Hematopoietic multipotent progenitor cell treated with erythropoietin and hydrocortisone succinate and interleukin-3 and kit ligand, for 15 days (in vitro differentiated cells): ENCODE measurements at regions not wholly inside any gene's neighbourhood (a gene's known extent, or its start where the extent isn't known, plus 50 kb on each side); places are given as distances from the start of the nearest gene placed in this dataset.

ENCODE experiments used
- DNase-seq: peaks from one replicate; pipeline ENCODE4 v3.0.0-alpha.2; 2015; ENCODE audit warnings: low spot score

DNA sequence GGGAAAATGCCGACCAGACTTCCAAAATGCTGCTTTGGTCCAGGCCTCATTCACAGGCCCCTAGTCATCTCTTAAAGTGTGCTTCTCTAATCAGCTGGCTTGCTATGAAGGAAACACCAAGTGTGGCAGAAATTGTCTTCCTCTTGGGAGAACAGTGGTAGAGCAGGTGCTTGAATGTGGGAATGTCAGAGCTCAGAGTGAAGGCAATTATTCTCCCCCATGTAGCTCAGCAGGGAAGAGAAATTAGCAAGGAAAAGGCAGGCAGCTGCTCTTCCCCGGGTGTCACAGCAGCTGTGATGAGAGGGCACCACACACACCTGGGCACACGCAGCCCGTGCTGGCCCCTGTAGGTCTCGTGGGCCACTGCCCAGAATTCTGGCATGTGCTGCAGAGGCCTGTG lies 358.5 kb downstream of the WDR72 start:
- no peak for DNase-seq

DNA sequence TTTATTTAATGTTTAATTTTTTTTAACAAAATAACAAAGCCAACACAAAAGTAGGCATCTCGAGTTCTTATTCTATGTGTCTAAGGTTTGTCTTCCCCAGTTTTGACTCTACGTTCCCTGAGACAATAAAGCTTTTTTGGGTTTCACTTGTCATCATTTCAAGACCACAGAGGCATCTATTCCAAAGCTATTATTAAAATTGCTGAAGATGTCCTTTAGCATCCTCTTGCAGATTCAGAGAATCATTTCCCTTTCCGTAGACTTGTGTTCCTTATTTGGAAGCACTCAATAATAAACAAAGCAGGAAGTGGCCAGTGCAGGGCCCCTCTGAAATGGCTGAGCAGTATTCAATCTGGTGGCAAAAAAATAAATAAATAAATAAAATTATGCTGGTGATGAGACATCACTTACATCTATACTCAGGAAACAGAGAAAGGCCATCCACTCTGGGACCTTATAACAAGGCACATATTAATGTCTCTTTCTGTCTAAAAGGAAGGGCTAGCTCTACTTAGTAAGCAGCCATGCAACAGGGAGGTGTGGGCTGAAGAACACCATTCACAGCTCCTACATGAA lies 362.3 kb downstream of the WDR72 start:
- DNase-seq, result no peak

DNA sequence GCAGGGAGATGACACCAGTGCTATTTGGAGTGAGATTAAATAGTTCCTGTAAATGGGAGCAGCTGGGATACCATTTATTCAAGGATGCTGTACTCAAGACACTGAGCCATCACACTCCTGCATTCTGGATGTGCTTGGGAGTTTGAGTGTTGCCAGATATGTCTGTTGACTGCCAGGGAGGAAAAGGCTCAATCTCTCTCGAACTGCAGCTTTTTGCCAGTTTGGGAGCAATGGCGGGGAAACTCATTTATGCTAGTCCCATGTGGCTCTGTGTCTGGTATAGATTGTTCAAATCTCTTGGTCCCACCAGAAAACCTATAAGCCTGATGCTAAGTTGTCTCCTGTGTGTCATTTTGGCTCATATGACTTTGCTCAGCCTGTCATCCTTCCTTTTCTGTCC lies 363.6 kb downstream of the WDR72 start:
- no peak for DNase-seq

DNA sequence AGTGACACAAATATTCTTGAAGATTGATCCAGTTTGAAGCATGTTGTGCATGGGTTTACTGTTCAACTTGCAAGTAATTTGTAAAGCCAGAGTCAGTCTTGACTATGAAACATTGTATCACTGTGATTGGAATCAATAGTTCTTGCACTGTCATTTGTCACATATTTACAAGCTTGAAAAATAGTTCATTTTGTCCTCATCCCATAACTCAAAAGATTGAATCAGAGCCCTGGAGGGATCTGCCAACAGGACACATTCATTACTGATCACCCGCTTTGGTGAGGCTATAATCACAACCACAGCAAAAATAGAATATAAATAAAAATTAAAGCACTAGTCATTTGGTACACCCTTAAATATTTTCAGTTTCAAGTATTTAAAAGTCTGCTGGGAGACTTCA lies 368.9 kb downstream of the WDR72 start:
- DNase-seq, result no peak

DNA sequence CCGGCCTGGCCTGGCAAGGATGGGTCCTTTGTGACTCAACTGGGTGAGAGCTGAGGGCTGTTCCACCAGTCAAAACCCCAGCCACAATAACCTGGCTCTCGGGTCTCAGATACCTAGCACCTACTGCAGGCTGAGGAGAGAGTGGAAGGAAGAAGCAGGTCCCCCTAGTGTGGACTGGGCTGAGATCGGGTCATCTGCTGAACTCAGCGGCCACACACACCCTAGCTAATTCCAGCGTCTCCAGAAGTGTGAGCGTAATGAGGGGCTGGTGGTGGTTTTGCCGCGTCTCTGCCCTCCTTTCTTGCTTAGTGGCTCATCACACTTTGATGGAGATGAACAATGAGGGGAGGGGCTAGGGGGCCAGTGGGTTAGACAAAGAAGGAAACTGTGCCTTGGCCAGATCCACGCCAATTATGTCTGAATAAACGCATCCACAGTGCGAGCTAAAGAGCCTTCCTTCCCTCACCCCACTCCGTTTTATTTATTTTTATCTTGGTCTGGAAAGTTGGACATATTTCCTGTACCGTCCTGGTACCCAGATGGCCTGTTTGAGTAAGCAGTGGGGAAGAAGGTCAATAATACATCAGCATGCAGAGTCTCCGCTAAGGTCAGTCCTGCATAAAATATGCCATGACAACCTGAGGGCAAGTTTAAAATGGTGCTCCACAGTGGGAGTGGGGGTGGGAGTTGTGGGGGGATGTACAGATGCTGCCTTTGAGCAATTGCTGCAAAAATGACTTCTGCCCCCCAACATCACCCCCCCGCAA lies 370.0 kb downstream of the WDR72 start:
- no peak for DNase-seq

DNA sequence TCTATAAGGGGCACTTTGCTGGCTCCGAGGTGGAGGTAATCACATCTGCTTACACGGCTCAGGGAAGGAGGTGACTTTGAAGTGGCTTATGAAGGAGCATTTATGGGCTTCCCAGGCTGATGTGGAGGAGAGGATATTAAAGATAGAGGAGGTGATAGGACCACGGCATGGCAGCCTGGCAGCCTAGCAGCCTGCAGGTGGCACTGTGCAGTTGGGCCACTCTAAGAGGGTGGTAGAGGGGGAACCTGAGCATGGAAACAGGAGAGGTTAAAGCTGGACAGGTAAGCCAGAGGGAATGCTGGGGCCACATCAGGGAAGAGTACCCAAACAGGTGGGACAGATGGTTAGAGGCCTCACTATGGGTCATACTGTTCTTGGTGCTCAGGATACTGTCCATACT lies 375.0 kb downstream of the WDR72 start:
- DNase-seq, result no peak

DNA sequence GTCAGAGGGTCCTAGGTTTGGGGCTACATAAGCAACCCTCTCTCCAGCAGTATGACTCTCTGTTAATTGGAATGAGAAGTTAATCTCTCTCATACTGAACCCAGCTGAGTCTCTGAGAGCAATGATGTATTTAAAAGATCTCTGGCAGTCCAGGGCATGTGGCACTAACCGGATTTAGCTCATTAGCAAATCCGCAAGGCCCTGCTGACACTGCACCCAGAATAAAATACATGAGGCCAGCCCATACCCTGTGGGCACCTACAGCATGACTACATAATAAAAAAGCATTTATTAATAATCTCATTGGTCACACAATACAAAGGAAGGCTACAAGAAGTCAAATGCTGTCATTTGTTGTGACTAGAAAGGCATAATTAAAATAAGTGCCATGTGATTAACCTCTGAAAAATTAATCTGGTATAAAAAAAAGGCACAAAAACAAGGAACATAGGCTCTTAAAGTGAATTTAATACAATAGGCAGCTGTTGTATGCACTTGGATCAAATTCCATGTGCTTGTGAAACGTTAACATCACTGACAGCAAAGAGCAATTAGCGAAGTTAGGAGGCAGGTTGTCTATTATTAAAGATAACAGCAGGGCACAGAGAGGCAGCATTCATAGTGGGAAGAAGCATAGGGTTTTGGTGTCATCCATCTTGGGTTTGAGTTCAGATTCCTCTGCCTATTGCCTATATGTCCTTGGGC lies 381.2 kb downstream of the WDR72 start:
- DNase-seq, result no peak

DNA sequence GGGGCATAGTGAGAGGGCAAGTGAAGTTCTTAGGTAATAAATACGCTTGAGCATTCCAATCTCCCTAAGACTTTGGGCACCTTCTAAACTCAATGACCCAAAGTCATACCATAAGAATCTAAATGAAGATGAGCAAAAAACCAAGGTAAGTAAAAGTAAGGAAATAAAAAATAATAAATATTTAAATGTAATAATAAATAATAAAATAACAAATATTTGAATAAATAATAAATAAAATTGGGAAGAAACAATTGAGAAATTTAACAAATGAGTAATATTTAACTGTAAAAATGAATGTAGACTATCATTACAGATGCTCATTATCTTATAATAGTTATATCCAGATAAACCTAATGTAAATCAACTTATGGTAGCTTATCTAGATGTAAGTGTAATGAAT lies 391.7 kb downstream of the WDR72 start:
- DNase-seq, result no peak

DNA sequence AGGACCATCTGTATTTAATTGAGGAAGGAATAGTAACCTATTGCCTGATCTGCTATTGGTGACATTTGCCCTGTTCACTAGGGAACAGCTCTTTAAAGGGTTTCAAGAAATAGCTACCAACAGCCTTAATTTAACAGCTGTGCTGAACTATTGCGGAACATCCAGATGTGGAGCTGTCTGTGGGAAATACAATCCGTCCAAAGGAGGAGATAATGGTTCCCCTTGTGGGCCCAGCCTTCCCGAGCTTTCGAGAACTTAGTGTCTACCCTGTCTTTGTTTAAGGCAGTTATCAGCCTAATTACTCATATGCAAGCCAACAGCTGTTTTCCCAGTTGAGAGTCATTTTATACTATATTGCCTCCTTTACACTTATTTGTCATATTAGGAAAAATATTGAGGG lies 398.6 kb downstream of the WDR72 start:
- no peak for DNase-seq

DNA sequence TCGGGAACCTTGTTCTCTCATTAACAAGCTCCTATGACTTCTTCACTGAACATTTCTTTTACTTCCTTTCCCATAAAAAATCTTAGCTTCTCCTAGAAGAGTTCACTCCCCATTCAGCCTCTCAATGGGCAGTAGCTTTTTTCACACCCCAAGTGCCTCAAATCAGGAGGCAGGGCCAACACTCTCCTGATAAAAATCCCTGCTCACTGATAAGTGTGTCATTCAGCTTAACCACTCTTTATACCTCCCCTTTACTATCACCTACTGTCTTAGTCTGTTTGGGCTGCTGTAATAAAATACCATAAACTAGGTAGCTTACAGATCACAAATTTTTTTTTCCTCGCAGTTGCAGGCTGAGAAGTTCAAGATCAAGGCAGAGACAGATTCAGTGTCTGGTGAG lies 400.4 kb downstream of the WDR72 start:
- no peak for DNase-seq

DNA sequence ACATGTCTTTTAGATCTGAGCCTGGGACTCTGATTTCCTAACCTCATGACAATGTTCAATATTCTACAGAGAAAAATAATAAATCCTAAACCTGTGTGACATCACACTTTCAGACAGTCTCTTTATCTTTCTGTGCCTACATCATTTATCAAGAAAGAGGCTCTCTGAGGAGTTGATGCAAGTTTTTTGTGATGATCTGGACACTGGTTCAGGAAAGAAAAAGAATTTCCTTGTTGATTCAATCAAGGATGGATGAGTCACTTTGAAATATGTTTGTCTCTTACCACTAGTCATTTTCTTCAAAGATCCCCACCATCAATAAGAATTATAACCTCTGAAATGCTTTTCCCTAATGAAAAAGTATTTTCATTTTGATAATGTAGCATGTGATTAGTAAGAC lies 404.6 kb downstream of the WDR72 start:
- DNase-seq, result no peak

DNA sequence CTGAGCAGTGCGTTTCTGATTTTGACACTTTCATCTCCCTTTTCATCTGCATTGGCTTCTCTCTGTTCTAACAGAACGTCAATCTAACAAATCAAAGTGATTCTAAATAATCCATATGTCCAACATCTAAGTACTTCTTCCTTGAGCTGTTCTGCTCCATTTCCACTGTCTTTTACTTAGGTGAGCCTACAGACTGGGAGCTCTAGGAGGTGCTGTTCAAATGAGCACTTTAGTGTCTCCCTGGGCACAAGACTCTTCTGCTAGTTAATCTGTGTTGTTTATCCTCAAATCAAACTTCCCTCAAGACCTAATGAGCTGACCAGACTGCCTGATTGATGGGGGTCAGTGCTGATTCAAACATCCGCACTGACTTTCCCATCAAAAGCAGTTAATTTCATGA lies 408.1 kb downstream of the WDR72 start:
- no peak for DNase-seq

DNA sequence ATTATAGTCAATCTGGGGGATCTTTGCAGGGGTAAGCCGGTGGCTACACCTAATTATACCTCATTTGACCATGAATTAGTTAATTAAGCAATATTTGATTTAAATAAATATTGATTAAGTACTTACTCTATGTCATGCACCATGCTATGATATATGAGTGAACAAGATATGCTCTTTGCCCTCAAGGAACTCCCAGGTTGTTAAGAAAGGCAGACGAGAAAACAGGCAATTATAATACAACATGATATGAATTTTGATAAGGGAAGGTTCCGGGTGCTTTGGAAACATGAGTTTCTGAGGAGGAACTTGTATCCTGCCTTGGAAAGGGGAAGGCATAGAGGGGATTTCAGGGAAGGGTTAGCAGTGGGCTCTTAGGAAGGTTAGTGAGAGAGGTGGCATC lies 412.9 kb downstream of the WDR72 start:
- no peak for DNase-seq

DNA sequence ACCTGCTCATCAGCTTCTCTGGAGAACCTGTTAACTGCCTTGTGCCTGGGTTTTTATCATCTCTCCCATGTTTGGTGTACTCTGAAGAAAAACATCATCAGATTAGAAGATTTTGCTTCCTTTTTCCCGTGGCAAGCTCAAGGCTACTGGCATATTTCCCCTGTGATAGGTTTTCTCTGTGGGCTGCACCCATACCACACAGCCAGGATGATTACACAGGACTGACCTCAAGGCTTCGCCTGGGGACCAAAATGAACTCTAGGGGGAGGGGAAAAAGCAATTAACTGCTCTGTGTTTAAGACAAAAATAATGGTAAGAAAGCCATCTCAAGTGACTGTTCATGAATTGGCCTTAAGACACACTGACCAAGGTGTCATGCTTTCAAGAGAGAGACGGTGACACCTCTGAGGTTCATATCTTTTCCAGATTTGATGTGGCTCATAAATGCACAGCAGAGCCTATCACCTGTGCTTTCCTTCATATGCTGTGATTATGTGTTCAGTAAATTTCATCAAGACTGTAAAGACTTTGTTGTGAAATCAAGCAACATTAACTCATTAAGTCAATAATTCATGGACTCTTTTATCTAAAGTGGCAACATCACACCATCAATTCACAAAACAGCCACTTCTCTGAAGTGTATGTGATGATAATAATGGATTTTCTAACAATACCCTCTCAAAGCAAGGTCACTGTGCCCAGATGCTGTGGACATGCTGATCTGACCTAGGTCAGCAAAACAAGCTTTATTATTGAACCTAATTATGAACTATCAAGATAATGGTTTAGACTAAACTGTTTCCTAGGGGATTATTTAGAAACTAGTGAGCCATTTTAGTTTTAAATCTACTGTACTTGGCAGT lies 427.9 kb downstream of the WDR72 start:
- DNase-seq, result no peak

DNA sequence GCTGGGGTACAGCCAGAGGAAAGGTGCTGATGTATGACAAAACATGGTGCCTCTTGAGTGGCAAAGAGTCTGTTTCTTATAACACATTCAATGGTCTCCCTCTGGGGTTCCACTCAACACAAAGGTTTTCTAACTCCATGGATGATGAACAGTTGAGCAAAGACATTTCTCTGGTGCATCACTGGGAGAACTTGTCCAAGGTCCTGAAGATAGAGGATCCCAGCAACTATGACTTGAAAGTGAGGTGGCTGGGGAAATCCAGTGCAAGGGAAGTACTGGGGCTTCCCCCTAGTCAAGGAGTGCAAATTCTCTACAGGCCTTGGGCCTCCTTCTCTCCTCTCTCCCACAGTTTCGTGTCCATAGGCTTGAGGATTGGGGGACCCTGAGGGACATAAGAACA lies 431.1 kb downstream of the WDR72 start:
- DNase-seq, result no peak

DNA sequence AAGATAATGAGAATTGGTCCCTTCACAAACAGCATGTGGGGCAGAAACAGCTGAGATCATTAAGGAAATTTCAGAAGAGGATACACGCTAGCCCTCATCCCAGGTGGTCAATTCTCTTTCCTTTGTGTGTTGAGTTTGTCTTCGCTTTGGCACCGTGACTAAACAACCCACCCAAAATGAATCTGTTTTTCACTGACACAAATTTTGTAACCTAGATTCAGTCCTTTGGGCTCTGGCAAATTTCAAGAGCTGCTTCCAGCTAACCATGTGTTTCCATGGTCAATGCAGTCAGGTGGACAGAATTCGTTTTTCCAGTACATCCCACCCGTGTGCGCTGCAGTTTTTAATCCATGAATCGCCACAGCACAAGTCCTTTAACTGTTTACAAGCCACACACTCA lies 435.4 kb downstream of the WDR72 start:
- DNase-seq, result no peak

DNA sequence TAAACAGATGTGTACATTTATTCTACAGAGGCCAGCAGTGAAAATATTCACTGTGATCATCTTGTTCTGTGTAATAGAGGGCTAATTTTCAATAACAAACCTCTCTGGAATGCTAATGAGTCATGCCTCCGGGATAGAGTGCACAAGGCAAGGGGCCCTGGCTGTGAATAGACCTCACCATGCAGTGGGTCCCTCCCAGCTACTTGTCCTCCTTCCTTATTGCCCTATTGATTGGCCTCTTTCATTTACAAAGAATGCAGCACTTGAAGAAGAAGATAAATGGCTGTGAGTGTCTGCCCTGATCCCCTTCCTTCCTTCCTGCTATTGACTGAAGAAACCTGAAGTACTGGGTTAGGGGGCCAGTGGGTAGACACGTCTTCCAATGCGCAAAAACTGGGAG lies 436.3 kb downstream of the WDR72 start:
- no peak for DNase-seq

DNA sequence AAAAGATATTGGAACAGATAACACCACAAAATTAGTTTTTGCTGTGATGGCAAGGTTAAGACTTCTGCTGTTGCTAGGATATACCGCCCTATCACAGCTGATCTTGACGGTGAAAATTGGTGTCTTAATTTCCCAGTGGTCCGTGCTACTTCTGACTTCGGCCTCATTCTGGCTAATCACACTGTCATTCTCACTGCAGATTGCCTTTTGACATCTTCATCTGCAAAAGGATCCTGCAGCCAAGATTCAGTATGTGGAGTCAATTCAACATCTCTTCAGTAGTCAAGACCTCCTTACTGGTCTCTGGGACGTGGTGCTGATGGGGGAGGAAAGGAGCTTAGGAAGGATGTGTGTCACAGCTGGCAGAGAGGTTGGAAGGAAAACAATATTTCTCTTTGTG lies 438.6 kb downstream of the WDR72 start:
- no peak for DNase-seq

DNA sequence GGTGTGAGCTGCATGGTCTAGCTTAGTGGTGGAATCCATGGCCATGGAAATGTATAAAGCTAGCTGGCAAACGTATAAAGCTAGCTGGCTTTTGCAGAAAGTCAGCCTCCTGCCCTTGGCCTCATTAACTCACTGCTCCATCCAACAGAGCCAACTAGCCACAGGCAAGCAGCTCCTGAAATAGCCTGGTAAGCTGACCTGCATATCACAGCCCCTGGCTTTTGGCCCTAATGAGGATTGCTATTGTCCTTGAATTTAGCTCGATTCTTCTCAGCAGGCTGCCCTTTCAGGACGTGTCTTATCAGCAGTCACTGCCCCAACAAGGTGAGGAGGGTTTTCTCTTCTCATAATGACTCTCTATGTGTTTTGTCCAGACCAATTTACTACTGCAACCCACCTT lies 446.8 kb downstream of the WDR72 start:
- no peak for DNase-seq

DNA sequence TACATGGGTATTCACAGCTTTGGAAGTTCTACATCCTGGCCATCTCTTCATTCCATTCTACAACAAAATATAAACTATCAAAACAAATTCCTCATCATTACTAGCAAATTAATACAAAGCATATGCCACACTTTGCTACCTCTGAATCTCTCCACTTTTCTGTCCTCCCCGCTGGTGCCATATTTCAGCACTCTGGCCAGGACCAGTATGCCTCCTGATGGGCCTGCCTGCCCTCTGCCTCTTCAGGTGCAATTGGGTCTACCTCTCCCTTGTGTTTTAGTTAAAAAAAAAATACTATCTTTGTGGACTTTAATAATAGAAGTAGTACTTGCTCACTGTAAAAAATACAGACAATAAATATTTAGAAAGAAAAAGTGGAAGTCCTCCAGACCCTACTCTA lies 448.8 kb downstream of the WDR72 start:
- no peak for DNase-seq

DNA sequence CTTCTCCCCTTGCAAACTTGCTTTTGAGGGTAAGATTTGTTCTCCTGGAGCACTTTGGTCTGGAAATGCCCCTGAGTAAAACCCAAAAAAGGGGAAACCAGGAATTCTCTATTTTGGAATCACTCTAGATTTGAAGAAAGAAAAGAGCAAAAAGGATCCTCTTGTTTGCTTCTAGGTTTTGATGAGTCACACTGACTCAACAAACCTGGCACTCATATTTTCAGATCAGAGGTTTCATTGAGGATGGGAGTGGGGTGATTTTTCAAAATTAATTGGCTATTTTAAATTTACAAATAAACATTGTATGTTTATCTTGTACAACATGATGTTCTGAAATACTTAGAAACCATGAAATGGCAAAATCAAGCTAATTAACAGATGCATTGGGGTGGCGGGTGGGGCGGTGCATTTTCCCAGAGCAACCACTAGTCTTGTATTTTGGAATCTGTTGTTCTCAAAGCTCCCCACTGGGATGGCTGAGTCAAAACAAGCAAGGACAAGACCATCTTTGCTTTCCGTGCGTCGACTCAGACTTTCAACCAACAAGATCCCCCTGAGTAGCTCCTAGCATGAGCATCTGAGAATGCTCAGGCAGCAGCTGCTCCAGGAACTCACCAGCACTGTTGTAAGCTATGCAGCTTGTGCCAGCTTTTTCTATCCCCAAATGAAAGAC lies 451.4 kb downstream of the WDR72 start:
- DNase-seq, result no peak

DNA sequence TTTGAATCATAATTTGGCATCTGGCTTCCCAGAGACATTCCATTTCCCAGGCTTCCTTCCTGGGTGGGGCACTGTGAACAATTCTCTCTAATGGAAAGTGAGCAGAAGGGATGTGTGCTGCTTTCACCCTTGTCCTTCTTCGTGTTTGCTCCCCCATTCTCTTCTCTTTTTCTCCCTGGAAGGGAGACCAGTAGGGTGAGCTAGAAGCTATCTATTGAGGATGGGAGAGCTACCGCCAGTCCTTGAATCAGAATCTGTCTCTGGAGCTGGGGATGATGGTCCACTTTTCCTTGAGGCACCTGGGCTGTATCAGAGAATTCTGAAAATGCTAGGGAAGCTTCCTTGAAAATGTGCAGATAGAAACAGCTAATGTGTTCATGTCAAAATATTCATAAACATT lies 453.9 kb downstream of the WDR72 start:
- no peak for DNase-seq
